Upper lobe of left lung (tissue), 4 donors: ENCODE measurements at regions not wholly inside any gene's neighbourhood (a gene's known extent, or its start where the extent isn't known, plus 50 kb on each side); places are given as distances from the start of the nearest gene placed in this dataset.

Source experiments
- POLR2A ChIP-seq, 4 donors: fragments of 450-650 bp; IDR thresholded peaks; one replicate each; pipeline ENCODE4 v1.5.1; 2016 to 2017; ENCODE audit warnings: antibody characterized with exemption in 4 of 4, mild to moderate bottlenecking in 2 of 4
- POLR2AphosphoS5 ChIP-seq, 2 donors: sonication (generic); formaldehyde crosslinking; IDR thresholded peaks; one replicate each; pipeline ENCODE4 v1.5.1; 2017; ENCODE audit warnings: antibody characterized with exemption in 2 of 2
- TF ChIP-seq, protein P1 (sequence below), 6 experiments: fragments of 450-650 bp in 4 of 6; fragments of 200-600 bp in 2 of 6; sonication (generic) in 2 of 6; IDR thresholded peaks; one replicate each; pipeline ENCODE4 v1.5.1; 2016 to 2019; ENCODE audit warnings: antibody characterized with exemption in 6 of 6

DNA sequence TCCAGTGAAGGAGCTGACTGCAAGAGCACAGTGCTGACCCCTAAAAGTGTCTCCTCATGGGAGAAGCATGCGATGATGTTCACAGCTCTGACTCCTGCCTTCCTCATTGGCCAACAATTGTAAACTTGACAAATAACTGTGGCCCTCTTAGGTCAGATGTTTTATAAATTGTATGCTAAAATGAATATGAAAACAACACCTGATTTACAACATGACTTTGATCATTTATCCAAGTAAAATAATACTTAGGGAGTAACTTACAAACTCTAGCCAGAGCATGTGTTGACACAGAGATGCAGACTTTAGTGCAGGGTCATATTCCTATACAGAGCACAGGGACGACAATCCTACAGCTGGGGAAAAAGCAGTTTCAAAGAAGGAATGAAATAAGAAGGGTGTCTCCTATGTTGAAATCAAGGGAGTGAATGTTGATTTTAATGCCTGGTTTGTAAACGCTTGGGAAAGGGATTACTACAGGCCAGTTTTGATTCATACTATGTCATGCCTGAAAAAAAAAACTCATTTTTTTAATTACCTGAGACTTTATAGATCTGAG is 391.4 kb upstream of the AKR1E2 start:
- TF ChIP-seq POLR2AphosphoS5 (IDR thresholded peaks at IDR 0.05) (no peak), POLR2A (IDR thresholded peaks at IDR 0.05) (no peak)
- TF ChIP-seq, protein P1, sequence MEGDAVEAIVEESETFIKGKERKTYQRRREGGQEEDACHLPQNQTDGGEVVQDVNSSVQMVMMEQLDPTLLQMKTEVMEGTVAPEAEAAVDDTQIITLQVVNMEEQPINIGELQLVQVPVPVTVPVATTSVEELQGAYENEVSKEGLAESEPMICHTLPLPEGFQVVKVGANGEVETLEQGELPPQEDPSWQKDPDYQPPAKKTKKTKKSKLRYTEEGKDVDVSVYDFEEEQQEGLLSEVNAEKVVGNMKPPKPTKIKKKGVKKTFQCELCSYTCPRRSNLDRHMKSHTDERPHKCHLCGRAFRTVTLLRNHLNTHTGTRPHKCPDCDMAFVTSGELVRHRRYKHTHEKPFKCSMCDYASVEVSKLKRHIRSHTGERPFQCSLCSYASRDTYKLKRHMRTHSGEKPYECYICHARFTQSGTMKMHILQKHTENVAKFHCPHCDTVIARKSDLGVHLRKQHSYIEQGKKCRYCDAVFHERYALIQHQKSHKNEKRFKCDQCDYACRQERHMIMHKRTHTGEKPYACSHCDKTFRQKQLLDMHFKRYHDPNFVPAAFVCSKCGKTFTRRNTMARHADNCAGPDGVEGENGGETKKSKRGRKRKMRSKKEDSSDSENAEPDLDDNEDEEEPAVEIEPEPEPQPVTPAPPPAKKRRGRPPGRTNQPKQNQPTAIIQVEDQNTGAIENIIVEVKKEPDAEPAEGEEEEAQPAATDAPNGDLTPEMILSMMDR (IDR thresholded peaks at IDR 0.05): no peak
